NCI-H446 (cell line): ENCODE measurements at regions not wholly inside any gene's neighbourhood (a gene's known extent, or its start where the extent isn't known, plus 50 kb on each side); places are given as distances from the start of the nearest gene placed in this dataset.
"Not testable (repeated sequence)": the region's sequence is repeated elsewhere in the genome, so short reads cannot be mapped to it uniquely, and the experiment has no call there.

Experiments
- DNase-seq, 2 experiments: peaks; one replicate each; lab custom pipeline; 2025; lab: John Stamatoyannopoulos, UW

DNA sequence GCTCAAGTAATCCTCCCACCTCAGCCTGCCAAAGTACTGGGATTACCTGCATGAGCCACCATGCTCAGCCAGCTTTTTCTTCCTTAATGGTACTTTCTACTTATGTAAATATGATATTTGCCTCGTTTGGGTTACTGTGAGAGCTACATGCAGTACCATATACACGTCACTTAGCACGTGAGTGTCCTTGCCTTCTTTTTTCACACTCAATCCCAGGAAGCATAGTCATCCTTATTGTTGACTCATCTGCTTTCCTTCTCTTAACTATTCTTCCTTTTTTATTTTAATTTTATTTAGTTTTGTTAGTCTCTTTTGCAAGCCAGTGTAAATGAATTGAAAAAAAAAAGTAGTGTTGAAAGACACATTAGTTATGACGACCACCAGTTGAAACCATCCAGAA, 205.9 kb downstream of the HIPK3 start:
- DNase-seq: no peak

DNA sequence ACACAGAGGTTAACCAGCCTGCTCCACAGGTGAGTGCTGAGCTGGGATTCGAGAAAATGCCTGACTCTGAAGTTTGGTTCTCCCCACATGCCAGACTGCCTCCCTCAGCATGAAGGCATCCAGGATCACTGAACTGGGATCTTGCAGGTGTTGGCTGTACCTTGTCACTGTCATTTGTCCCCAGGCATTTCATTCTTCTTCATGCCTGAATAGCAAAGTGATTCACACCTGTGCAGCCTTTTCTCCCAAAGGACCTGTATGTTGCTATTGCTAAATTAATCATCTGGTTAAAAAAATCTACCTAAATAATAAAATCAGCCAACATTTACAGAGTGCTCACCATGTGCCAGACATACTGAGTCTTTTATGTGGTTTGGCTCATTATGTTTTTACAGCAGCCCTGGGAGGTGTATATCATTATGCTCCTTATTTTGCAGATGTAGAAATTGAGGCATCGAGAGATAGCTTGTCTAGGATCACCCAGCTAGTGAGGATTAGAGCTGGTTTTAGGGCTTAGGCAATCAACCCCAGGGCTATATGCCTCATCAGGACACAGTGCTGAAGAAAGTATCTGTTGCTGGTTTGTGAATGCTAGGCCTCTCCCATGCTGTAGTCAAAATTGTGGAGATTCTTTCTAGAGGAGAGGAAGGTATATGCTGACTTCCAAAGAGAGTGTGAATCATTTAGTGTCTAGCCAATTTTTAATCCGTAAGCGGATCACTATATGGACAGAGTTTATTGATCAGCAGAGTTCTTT, 204.4 kb downstream of the HIPK3 start:
- no peak for DNase-seq

DNA sequence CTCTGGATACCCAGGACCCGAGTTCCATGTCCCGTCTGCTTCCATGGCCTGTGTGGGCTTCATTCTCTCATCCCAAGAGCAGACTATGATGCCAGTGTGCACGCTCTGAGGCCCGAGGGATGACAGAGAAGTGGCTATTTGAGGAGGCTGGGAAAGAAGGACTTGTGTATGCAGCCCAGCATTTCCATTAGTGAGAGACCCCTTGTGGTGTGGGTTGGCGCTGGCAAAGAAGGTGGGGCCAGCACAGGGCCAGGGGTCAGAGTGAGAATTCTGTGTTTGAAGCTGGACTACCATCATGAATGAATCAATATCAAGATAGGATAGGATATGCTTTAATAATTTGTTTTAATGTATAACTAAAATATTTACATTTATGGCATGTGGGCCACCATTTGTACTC, 200.8 kb downstream of the HIPK3 start:
- no peak for DNase-seq

DNA sequence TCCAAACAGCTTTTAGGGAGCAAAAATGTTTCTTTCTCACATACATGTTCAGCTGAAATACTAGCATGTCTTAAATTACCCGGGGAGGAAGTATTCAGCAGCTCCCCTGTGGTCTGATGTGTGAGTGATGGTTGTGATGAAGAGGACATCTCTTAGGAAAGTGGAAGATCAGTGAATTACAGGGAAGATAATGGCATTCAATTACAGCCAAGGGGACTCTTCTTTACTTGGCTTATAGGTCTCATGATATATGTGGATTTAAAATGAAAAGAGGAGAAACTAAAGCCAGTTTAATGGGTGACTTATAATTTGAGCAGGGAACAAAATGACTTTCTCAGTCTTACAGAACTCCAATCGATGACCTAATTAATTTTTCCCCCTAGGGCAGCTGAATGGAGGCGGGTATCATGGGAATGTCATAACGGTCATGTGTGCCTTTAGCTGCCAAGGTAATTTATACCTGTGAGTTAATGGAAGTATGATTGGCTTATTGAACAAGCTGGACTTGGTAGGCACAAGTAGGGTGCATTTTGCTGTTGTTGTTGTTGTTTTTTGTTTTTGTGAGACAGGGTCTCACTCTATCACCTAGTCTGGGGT, 198.8 kb downstream of the HIPK3 start:
- DNase-seq: no peak

DNA sequence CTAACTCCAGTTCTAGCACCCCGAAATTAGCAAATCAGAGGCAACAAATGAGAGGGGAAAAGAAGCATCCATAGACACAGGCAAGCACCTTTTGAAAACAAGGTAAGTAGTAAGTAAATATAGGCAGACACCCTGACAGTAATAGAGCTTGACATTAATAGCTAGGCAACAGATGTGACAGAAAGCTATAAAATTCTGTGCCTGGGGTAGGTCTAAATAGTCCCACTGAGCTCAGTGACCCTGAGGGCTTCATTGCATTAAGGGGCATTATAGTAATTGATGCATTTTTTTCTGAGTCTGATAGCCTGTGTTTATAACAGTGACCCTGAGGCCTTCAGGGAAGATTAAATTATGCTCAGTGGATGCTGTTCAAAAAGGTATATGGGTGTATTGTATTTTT, 197.1 kb downstream of the HIPK3 start:
- DNase-seq: no peak

DNA sequence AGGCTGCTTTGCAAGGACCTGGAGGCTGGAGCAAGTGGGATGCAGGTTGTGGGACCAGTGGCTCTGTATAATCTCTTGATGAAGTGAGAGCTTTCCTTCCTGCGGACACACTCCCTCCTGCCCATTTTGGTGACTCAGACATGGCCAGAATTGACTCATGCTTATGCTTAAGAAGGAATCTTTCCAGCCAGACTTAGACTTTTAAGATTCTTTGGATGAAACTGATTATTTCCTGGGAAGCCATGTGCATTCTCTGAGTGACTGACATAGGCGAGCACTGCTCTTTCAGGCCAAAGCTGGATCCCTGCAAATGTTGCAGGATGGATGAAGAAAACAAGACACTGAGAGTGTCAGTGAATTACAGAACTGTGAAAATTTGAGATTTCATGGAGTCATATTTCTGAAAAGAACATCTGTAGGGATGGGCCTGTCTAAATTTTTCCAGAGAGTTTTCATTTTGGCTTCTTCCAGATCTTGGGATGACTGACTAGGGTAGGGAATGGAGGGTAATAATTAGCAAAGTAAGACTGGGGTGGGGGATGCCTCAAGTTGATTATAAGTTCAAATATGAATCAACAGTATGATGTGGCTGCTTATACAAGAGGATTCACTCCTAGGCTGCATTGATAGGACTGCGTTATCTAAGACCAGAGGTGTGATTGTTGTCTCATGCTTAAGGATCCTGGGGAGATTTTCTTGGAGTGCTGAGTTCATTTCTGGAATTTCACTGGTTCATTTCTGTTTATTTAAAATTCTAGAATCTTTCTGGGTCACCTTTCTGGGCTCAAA, 195.8 kb downstream of the HIPK3 start:
- no peak for DNase-seq

DNA sequence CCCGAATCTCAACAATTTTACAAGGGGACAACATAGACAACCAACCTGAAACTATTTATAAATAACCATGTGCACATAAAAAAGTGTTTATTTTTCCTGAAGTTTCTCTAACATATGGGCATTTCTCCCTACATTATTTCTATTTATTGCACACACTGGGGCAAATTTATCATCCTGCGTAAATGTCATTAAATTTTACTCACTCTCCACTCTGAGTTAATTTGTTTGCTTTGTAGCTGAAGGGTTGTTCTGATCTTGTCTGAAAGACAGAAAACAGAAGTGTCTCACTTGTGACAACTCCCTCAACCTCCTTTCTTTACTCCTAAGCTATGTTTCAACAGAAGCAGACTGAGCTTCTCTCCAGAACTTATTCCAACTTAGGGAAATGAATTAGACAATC, 194.2 kb downstream of the HIPK3 start:
- DNase-seq: no peak

DNA sequence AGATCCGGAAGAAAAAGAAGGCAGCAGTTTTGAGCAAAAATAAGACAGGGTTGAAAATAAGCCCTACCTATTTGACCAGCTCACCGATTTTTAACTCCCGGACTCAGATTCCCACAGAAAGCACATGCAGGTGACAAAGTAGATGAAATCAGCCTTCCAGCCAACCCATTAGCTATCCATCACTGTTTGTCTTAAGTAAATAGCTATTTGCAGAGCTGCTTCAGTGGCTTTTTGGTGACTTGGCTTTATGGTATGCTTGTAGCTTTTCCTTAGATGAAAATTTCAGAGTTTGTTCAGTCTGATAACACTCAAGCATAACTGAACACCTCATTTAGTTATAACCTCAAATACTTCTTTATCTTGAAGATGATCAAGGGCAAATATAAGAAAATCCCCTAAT, 192.6 kb downstream of the HIPK3 start:
- DNase-seq: no peak

DNA sequence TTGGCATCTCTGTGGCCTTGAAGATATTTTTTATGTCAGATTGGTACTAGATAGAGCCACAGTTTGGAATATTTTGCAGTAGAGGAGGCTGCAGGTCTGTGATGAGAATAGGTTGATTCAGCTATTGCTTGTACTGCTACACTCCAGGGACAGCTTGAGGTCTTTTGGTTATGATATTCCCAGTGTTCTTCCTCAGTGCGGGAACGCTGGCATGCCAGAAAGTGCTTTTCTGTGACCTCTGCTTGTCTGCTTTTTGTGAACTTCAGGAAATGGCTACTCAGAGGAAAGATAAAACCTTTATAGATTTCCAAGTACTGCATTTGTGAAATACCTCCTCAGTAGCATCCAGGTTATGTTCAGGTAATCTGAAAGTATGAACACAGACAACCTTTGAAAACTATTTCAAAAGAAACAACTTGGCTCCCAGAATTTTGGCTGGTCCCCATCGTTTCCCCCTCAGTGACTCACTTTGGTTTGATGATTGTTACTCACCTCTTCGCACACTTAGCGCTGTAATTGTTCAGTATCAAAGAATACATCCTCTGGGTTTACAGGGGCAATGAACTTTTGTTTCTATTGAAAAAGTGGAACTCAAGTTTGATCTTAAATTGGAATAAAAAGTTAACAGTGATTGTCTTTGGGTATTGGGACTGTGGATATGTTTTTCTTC, 191.4 kb downstream of the HIPK3 start:
- no peak for DNase-seq

DNA sequence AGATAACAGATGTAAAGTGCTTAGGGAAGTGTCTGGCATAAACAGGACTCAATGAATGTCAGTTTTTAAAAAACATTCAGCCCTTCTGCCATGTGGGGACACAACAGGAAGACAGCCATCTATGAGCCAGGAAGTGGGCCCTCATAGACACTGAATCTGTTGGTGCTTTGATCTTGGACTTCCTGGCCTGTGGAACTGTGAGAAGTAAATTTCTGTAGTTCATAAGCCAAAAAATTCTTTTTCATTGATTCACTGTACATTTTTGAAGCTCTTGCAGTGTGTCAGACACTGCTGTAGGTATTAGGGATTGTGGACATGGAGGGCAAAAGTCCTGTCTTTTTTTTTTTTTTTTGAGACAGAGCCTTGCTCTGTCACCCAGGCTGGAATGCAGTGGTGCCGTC, 188.6 kb downstream of the HIPK3 start:
- DNase-seq: peak in 1 of 2 experiments; percentile 51

DNA sequence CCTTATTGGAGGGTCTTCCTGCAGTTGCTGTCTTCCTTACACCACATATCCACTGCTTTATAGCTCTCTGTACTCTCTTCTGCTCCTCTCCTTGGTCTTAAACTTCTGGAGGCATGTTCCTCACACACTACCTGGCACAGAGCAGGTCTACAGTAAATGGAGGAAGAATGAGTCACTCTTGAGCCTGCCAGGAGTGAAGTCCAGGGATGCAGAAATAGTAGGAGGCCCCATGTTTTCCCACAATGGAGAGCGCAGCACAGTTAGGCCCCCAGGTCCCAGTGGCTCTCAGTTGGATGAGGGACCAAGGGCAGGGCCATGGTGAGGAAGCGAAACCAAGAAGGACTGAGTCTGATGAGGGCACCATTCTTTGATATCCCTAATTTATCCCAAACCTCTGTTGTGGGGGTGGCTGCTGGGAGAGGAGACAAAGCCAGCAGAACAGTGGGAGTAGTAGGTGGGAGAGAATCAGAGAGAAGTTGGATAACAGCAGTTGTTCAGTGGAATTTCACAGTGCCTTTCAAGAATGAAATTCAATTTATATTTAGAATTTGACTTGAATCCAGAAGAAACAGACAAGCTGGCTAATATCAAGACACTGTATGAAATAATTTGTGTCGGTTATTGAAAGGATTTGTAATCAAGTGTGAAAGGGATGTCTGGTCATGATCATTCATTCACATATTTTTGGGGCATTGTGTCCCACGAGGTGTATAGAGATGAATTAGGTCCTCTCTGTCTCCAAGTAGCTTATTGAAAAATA, 187.8 kb downstream of the HIPK3 start:
- DNase-seq: peak in 1 of 2 experiments; percentile 54

DNA sequence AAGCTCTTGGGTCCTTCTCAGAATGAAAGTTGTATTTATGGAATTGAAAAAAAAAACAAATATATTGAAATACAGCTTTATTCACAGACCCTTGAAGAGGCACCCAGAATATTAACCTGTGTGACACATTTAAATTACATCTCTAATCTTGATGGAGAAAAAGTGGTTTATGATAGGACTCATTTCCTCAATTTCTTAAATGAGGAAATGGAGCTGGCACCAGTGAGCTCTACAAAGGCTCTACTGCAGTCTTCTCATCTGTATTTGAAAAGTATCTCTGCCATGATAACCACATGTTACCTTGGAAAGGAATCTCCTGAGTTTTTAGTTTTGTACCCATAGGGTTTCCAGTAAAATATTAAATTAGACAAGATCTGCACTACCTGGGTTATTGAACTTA, 186.5 kb downstream of the HIPK3 start:
- DNase-seq: no peak

DNA sequence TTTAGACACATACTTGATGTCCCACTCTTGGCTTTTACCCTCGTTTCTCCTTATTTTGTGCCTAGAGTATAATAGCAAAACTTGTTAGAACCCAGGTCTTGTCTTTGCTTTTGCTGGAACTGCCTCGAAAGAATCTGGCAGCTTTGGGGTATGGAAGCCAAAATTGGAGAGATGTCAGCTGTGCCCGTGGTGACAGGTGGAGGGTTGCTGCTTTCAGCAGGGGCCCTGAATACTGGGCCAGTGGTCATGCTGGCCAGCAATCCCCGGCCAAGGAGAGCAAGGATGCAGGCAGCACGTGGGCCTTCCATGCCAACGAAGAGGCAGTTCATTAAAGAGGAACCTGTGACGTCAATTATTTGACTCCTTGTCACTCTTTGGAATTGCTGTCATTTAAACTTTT, 181.1 kb downstream of the HIPK3 start:
- DNase-seq: peak in 1 of 2 experiments; percentile 77

DNA sequence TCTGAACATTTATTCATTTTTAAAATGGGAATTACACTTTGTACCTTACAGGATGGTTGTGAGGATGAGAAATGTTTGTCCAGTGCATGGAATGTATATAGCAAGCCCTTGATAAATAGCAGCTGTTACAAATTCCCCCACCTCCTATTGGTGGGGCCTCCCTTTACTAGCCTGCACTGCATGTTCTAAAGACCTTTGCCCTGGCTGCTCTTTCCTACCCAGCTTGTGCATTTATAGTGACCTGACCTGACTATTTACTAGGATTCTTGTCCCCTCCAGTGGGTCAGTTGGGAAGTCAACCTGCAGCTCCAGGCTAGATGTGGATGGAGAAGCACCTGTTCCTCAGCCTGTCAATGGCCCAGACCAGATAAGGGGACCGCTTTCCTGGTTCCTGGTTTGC, 180.3 kb downstream of the HIPK3 start:
- no peak for DNase-seq

DNA sequence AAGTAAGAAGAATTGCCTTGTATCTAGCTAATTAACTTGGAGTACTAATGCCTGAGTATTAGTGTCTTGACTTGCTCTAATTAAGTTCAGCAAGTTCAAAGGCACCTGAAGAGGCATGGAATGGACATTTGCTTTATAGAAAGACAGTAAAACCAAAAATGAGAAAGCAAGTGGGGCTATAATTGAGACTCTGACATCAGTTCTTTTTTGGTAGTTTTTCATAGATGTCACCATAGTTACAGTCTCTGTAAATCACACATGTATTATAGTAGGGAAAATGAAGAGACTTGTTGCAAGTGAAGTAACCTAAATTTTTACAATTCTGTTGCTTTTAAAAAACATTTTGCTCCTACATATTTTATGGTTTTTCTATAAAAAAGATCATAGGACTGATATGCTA, 178.0 kb downstream of the HIPK3 start:
- DNase-seq: no peak

DNA sequence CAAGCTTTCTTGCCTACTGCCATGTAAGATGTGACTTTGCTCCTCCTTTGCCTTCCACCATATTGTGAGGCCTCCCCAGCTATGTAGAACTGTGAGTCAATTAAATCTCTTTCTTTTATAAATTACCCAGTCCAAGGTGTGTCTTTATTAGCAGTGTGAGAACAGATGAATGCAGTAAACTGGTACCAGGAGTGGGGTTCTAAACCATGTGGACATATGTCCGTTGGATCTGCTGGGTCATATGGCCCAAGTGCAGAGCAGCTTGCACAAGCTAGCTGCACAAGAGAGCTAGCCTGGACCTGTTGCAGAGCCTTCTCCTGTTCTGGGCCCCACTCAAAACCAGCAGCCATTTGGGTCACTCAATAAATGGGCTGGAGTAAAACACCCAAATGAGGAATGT, 177.1 kb downstream of the HIPK3 start:
- DNase-seq: no peak

DNA sequence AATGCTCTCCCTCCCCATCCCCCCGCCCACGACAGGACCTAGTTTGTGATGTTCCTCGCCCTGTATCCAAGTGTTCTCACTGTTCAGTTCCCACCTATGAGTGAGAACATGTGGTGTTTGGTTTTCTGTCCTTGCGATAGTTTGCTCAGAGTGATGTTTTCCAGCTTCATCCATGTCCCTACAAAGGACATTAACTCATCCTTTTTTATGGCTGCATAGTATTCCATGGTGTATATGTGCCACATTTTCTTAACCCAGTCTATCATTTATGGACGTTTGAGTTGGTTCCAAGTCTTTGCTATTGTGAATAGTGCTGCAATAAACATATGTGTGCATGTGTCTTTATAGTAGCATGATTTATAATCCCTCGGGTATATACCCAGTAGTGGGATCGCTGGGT, 171.3 kb downstream of the HIPK3 start:
- DNase-seq: not testable (repeated sequence)

DNA sequence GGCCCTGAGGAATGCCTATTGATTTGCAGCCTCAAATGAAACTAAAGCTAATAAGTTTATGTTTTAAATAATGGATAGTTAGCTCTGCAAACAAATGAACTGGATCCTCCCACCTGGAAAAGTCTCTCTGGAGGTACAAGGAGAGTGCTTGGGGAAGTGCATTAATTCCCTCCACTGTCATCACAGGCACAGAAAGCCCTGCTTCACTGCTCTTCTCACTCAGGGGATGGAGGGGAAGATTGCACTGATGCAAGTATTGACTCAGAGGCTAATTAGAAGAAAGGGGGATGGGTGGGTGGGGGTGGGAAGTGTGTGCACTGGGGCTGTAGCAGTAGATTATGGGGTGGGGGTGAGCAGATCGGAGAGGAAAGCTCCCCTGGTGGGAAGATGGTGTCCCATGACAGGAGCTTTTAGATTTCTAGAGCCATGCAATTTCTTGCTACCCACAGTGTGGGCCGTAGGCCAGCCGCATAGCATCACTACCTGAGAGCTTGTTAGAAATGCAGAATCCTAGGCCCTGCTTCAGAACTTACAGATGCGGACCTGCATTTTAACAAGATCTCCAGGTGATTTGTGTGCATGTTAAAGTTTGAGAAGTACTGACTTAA, 163.9 kb downstream of the HIPK3 start:
- no peak for DNase-seq

DNA sequence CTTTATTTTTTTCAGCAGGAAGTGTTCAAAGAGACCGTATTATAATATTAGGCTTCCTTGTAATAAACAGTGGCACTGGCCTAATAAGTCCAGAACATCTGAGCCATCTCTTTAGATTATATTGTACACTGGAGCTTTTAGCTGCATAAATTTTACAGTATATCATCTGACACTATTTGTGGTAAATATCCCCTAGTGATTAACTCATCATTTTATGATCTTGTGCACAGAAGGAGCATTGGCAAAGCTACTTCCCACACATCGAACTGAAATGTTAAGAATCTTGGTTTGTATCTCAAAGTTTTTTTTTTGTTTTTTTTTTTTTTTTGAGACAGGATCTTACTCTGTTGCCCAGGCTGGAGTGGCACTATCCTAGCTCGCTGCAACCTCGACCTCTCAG, 162.7 kb downstream of the HIPK3 start:
- no peak for DNase-seq

DNA sequence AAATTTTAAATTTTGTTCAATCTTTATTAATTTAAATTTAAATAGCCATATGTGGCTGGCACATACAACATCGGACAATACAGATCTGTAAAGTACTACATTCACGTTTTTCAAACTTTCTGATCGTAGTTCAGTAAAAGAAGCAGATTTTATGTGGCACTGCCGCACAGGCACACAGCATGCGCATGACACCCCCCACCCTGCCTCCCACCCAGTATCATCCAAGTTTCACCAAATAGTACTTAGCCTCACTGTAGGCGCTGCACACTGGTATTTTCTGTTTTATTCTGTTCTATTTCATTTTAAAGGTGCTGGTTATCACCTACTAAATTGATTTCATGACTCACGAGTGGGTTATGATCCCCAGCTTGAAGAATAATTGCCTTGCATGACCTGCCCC, 159.9 kb downstream of the HIPK3 start:
- no peak for DNase-seq

DNA sequence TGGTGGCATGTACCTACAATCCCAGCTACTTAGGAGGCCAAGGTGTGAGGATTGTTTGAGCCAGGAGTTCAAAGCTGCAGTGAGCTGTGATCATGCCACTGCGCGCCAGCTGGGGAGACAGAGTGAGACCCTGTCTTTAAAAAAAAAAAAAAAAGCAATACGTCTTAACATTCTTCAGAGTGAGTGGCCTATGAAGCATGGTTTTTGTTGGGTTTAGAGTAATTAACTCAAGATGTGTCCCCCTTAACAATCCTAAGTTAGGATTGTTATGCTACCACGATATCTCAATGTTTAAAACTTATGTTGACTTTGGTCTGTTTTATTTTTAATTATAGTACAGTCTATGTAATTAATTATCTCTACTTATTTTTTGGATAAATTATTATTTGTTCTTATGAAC, 156.1 kb downstream of the HIPK3 start:
- no peak for DNase-seq
